Ishikawa (cell line): ENCODE measurements at regions not wholly inside any gene's neighbourhood (a gene's known extent, or its start where the extent isn't known, plus 50 kb on each side); places are given as distances from the start of the nearest gene placed in this dataset.

Source experiments
- CEBPB ChIP-seq: IDR thresholded peaks from 2 replicates; pipeline ENCODE4 v1.6.1; 2012
- CREB1 ChIP-seq: IDR thresholded peaks from 2 replicates; pipeline ENCODE4 v1.6.1; 2012; ENCODE audit warnings: low read depth
- EGR1 ChIP-seq: IDR thresholded peaks from 2 replicates; pipeline ENCODE4 v1.6.1; 2012
- EP300 ChIP-seq: IDR thresholded peaks from 2 replicates; pipeline ENCODE4 v1.6.1; 2012; ENCODE audit warnings: borderline replicate concordance
- FOXM1 ChIP-seq: IDR thresholded peaks from 2 replicates; pipeline ENCODE4 v1.6.1; 2012; ENCODE audit warnings: low read depth, borderline replicate concordance
- NFIC ChIP-seq: IDR thresholded peaks from 2 replicates; pipeline ENCODE4 v1.6.1; 2012
- RAD21 ChIP-seq: IDR thresholded peaks from 2 replicates; pipeline ENCODE4 v1.6.1; 2012; ENCODE audit warnings: low read depth
- REST ChIP-seq: IDR thresholded peaks from 2 replicates; pipeline ENCODE4 v1.6.1; 2012; ENCODE audit warnings: low read depth, mild to moderate bottlenecking
- TAF1 ChIP-seq: IDR thresholded peaks from 2 replicates; pipeline ENCODE4 v1.6.1; 2012; ENCODE audit warnings: low read depth, mild to moderate bottlenecking
- TCF12 ChIP-seq: IDR thresholded peaks from 2 replicates; pipeline ENCODE4 v1.6.1; 2012; ENCODE audit warnings: low read depth
- TEAD4 ChIP-seq: IDR thresholded peaks from 2 replicates; pipeline ENCODE4 v1.6.1; 2012
- YY1 ChIP-seq: IDR thresholded peaks from 2 replicates; pipeline ENCODE4 v1.6.1; 2012; ENCODE audit warnings: low read depth
- ZBTB7A ChIP-seq: IDR thresholded peaks from 2 replicates; pipeline ENCODE4 v1.6.1; 2012; ENCODE audit warnings: low read depth
- TF ChIP-seq, protein P1 (sequence below): IDR thresholded peaks from 2 replicates; pipeline ENCODE4 v1.6.1; 2012
- TF ChIP-seq, protein P2 (sequence below): IDR thresholded peaks from 2 replicates; pipeline ENCODE4 v1.6.1; 2012

DNA sequence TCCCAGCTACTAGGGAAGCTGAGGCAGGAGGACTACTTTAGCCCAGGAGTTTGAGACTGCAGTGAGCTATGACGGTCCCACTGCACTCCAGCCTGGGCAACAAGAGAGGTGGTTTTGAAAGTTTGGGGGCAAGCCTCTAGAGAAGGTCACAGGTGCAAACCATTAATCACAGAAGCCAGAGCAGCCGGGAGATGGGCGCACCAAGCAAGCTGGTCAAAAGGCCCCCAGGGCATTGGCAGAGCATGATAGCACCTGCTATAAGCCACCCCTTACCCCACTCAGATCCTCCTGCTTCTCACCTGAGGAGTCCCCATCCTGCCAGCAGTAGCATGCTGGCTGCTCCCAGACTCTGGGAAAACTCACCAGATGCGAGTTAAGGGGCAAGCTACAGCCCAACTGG is 116.1 kb upstream of the RAB12 start:
- TF ChIP-seq REST, result no peak
- no peak for TF ChIP-seq CEBPB
- TF ChIP-seq, protein P1, sequence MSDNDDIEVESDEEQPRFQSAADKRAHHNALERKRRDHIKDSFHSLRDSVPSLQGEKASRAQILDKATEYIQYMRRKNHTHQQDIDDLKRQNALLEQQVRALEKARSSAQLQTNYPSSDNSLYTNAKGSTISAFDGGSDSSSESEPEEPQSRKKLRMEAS, result no peak
- TF ChIP-seq TEAD4, result no peak
- no peak for TF ChIP-seq EP300
- no peak for TF ChIP-seq CREB1
- TF ChIP-seq EGR1, result no peak
- no peak for TF ChIP-seq ZBTB7A
- TF ChIP-seq, protein P2, sequence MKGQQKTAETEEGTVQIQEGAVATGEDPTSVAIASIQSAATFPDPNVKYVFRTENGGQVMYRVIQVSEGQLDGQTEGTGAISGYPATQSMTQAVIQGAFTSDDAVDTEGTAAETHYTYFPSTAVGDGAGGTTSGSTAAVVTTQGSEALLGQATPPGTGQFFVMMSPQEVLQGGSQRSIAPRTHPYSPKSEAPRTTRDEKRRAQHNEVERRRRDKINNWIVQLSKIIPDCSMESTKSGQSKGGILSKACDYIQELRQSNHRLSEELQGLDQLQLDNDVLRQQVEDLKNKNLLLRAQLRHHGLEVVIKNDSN, result no peak
- TF ChIP-seq NFIC, result no peak
- no peak for TF ChIP-seq YY1
- TF ChIP-seq TCF12, result no peak
- no peak for TF ChIP-seq TAF1
- TF ChIP-seq RAD21, result no peak
- TF ChIP-seq FOXM1, result no peak

DNA sequence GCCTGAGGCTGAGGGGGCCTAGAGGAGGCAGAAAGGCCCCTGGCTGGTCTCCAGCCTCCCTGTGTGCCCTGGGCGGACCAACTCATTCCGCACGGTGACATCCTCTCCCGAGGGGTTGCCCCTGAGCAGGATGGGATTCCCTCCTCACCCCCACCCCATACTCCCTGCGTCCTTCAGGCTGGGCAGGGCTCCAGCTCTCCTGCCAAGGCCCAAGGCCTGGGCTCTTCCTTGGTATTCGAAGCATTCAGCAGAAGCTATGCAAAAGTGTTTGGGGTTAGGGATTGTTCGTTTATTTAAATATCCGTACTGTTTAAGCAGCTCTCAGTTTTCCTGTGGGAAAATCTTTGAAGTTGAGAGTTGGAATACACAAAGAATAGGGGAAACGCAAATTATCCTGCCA is 113.1 kb upstream of the RAB12 start:
- TF ChIP-seq, protein P2, result no peak
- TF ChIP-seq CREB1, result no peak
- TF ChIP-seq REST, result no peak
- TF ChIP-seq EGR1, result no peak
- no peak for TF ChIP-seq YY1
- no peak for TF ChIP-seq RAD21
- no peak for TF ChIP-seq EP300
- TF ChIP-seq, protein P1, result no peak
- TF ChIP-seq TEAD4, result no peak
- TF ChIP-seq NFIC, result no peak
- TF ChIP-seq CEBPB, result no peak
- TF ChIP-seq FOXM1, result no peak
- TF ChIP-seq TCF12, result no peak
- no peak for TF ChIP-seq ZBTB7A
- no peak for TF ChIP-seq TAF1

- TF ChIP-seq REST (no peak), FOXM1 (no peak), RAD21 (no peak), EP300 (no peak), CREB1 (no peak), TEAD4 (no peak)
- TF ChIP-seq, protein P1, result no peak
- TF ChIP-seq, protein P2, result no peak
These were observed 110.3 kb upstream of the RAB12 start for GRCh38 chr18:8498905-8499304.
